B cell (primary cell): ENCODE measurements at regions not wholly inside any gene's neighbourhood (a gene's known extent, or its start where the extent isn't known, plus 50 kb on each side); places are given as distances from the start of the nearest gene placed in this dataset.

ENCODE experiments used
- ATAC-seq: fragments of 200-7000 bp; cut with Tn5 transposase; one replicate; pipeline ENCODE4 v1.10.0; 2021; ENCODE audit warnings: low read depth, mild to moderate bottlenecking, moderate number of reproducible peaks, moderate library complexity
- CTCF ChIA-PET: fragments of 350-600 bp; sonication (Branson Sonifier 250); formaldehyde crosslinking; loops from one replicate; lab custom pipeline; 2021; ENCODE audit warnings: antibody characterized with exemption, inconsistent platforms; lab: Charles Lee
- POLR2A ChIA-PET: fragments of 350-600 bp; sonication (Branson Sonifier 250); formaldehyde crosslinking; loops from one replicate; lab custom pipeline; 2021; ENCODE audit warnings: antibody characterized with exemption; lab: Charles Lee
- DNase-seq: peaks from one replicate; pipeline ENCODE4 v3.0.0; 2013
- H2AFZ ChIP-seq: 2 replicates; pipeline ENCODE4 v1.6.1; 2012; ENCODE audit warnings: mild to moderate bottlenecking, low read depth, low read length; ENCODE audit not compliant: insufficient read depth, poor library complexity, severe bottlenecking
- H3K27ac ChIP-seq, 2 donors: 1 replicate in 1 of 2; 2 replicates in 1 of 2; pipeline ENCODE4 v1.5.1; 2012 to 2013; ENCODE audit warnings: low read length in 2 of 2, mild to moderate bottlenecking in 2 of 2, moderate library complexity in 1 of 2
- H3K27me3 ChIP-seq, 4 experiments: fragments of 200-600 bp in 1 of 4; sonication (generic) in 1 of 4; replicated peaks in 1 of 4; 1 replicate in 2 of 4; 2 replicates in 2 of 4; pipeline versions ENCODE4 v1.6.1 to v1.7.0; 2013 to 2016; ENCODE audit warnings: low read length in 3 of 4, mild to moderate bottlenecking in 2 of 4, mixed read lengths in 1 of 4, moderate library complexity in 1 of 4; ENCODE audit not compliant: insufficient read depth in 4 of 4, control insufficient read depth in 3 of 4; ENCODE audit errors: control extremely low read depth in 1 of 4
- H3K36me3 ChIP-seq, 2 experiments: replicated peaks in 1 of 2; 1 replicate in 1 of 2; 2 replicates in 1 of 2; pipeline versions ENCODE4 v1.6.1 to v1.7.1; 2013; ENCODE audit warnings: low read length in 1 of 2; ENCODE audit not compliant: insufficient read depth in 2 of 2, control insufficient read depth in 1 of 2; ENCODE audit errors: control extremely low read depth in 1 of 2, extremely low read depth in 1 of 2
- H3K4me1 ChIP-seq, 2 donors: fragments of 200-600 bp in 1 of 2; sonication (generic) in 1 of 2; 1 replicate in 1 of 2; 2 replicates in 1 of 2; pipeline versions ENCODE4 v1.5.1 to v1.6.1; 2013 to 2017; ENCODE audit warnings: low read length in 2 of 2; ENCODE audit not compliant: control insufficient read depth in 2 of 2, insufficient read depth in 2 of 2
- H3K4me2 ChIP-seq: replicated peaks from 2 replicates; pipeline ENCODE3; 2012; ENCODE audit warnings: mild to moderate bottlenecking, low read depth, low read length; ENCODE audit not compliant: poor library complexity, severe bottlenecking
- H3K4me3 ChIP-seq, 5 experiments: fragments of 200-600 bp in 1 of 5; sonication (generic) in 1 of 5; 1 replicate in 3 of 5; 2 replicates in 2 of 5; pipeline versions ENCODE4 v1.5.1 to v1.7.0; 2011 to 2016; ENCODE audit warnings: low read length in 4 of 5, mild to moderate bottlenecking in 4 of 5, low read depth in 2 of 5, control low read depth in 1 of 5, moderate library complexity in 1 of 5; ENCODE audit not compliant: insufficient read depth in 1 of 5; ENCODE audit errors: control extremely low read depth in 1 of 5, extremely low read depth in 1 of 5
- H3K79me2 ChIP-seq: fragments of 200-600 bp; sonication (generic); one replicate; pipeline ENCODE4 v1.6.0; 2016; ENCODE audit warnings: low read length; ENCODE audit not compliant: control insufficient read depth, insufficient read depth
- H3K9ac ChIP-seq: fragments of 200-600 bp; sonication (generic); 2 replicates; pipeline ENCODE4 v1.6.1; 2017; ENCODE audit warnings: mild to moderate bottlenecking, low read length, moderate library complexity
- H3K9me3 ChIP-seq, 3 donors: one replicate each; pipeline versions ENCODE4 v1.6.1 to v1.7.1; 2013; ENCODE audit warnings: low read length in 2 of 3; ENCODE audit not compliant: control insufficient read depth in 2 of 3, insufficient read depth in 1 of 3; ENCODE audit errors: control extremely low read depth in 1 of 3
- H4K20me1 ChIP-seq: 2 replicates; pipeline ENCODE4 v1.6.0; 2012; ENCODE audit warnings: mild to moderate bottlenecking, low read length; ENCODE audit not compliant: insufficient read depth, control insufficient read depth, poor library complexity, severe bottlenecking
- H3K27ac Mint-ChIP-seq: one replicate; pipeline ENCODE4 v1.8.0; 2021; ENCODE audit warnings: mixed read lengths
- H3K27me3 Mint-ChIP-seq: one replicate; pipeline ENCODE4 v1.8.0; 2021; ENCODE audit warnings: mixed read lengths
- H3K4me1 Mint-ChIP-seq: one replicate; pipeline ENCODE4 v1.8.0; 2021; ENCODE audit warnings: mixed read lengths
- H3K4me3 Mint-ChIP-seq: one replicate; pipeline ENCODE4 v1.8.0; 2021; ENCODE audit warnings: mixed read lengths
- H3K9me3 Mint-ChIP-seq: one replicate; pipeline ENCODE4 v1.8.0; 2022; ENCODE audit warnings: mixed read lengths; ENCODE audit not compliant: insufficient read depth
- EZH2 ChIP-seq: IDR thresholded peaks from 2 replicates; pipeline ENCODE4 v1.6.1; 2012; ENCODE audit warnings: borderline replicate concordance, low read depth, mild to moderate bottlenecking, moderate library complexity, low read length; ENCODE audit not compliant: insufficient read depth, poor library complexity, severe bottlenecking
- WGBS: methylation state at CpG from one replicate; pipeline ENCODE4 v1.1.5; 2013; ENCODE audit warnings: missing lambda C conversion rate; ENCODE audit not compliant: insufficient coverage; 5-methylcytosine and 5-hydroxymethylcytosine counted together
- intact Hi-C: fragments of 100-400 bp; cut with micrococcal nuclease; formaldehyde crosslinking; loops from one replicate; pipeline ENCODE4 v1.10.0; 2022
- TF ChIP-seq, protein P1 (sequence below): fragments of 200-600 bp; IDR thresholded peaks from one replicate; pipeline ENCODE4 v1.8.0; 2022; ENCODE audit warnings: antibody characterized with exemption, mild to moderate bottlenecking

GRCh38 chr10:128451879-128452278 lies 325.7 kb upstream of the MKI67 start:
- ChIA-PET POLR2A (no interaction called here), CTCF (no interaction called here)
- Mint-ChIP-seq H3K27ac (no peak overlapping the region), H3K4me3 (no peak overlapping the region), H3K27me3 (no peaks in the 10 kb centered on the region), H3K4me1 (no peaks in the 10 kb centered on the region), H3K9me3 (no peaks in the 10 kb centered on the region)
- Histone ChIP-seq H3K79me2 (no peaks in the 10 kb centered on the region), H3K36me3 (no peaks in the 10 kb centered on the region), H3K4me3 (no peak overlapping the region), H2AFZ (no peak overlapping the region), H3K9ac (no peak overlapping the region), H3K4me1 (no peaks in the 10 kb centered on the region), H3K4me2 (no peak overlapping the region), H4K20me1 (no peaks in the 10 kb centered on the region), H3K27me3 (no peaks in the 10 kb centered on the region), H3K9me3 (peaks cover 0 to 5% (median 0%) of the 10 kb centered on the region in 3 donors), H3K27ac (no peak overlapping the region)
- no peak for DNase-seq
- ATAC-seq: no peak
- 85% methylated on average over 2 of the region's 3 CpGs for WGBS
- TF ChIP-seq EZH2: no peak
- TF ChIP-seq, protein P1, sequence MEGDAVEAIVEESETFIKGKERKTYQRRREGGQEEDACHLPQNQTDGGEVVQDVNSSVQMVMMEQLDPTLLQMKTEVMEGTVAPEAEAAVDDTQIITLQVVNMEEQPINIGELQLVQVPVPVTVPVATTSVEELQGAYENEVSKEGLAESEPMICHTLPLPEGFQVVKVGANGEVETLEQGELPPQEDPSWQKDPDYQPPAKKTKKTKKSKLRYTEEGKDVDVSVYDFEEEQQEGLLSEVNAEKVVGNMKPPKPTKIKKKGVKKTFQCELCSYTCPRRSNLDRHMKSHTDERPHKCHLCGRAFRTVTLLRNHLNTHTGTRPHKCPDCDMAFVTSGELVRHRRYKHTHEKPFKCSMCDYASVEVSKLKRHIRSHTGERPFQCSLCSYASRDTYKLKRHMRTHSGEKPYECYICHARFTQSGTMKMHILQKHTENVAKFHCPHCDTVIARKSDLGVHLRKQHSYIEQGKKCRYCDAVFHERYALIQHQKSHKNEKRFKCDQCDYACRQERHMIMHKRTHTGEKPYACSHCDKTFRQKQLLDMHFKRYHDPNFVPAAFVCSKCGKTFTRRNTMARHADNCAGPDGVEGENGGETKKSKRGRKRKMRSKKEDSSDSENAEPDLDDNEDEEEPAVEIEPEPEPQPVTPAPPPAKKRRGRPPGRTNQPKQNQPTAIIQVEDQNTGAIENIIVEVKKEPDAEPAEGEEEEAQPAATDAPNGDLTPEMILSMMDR: no peak
- intact Hi-C loops: no loop called here

- H3K36me3 ChIP-seq: no peaks in the 10 kb centered on the region
- no peak overlapping the region for H3K4me3 ChIP-seq
- no peaks in the 10 kb centered on the region for H3K9me3 Mint-ChIP-seq
- intact Hi-C loops: no loop called here
- no peak overlapping the region for H3K4me2 ChIP-seq
- peaks cover 0 to 15% (median 0%) of the 10 kb centered on the region in 3 donors for H3K9me3 ChIP-seq
- CTCF ChIA-PET: no interaction called here
- no peak overlapping the region for H3K4me3 Mint-ChIP-seq
- H3K27ac ChIP-seq: no peak overlapping the region
- H3K4me1 ChIP-seq: no peaks in the 10 kb centered on the region
- H3K9ac ChIP-seq: no peak overlapping the region
- H3K27ac Mint-ChIP-seq: no peak overlapping the region
- POLR2A ChIA-PET: no interaction called here
- DNase-seq: no peak
- no peaks in the 10 kb centered on the region for H3K79me2 ChIP-seq
- WGBS: 81% methylated on average over 6 of the region's 7 CpGs
- no peak for TF ChIP-seq EZH2
- TF ChIP-seq, protein P1: no peak
- no peaks in the 10 kb centered on the region for H4K20me1 ChIP-seq
- no peaks in the 10 kb centered on the region for H3K27me3 Mint-ChIP-seq
- H3K27me3 ChIP-seq: peaks cover 0 to 3% (median 0%) of the 10 kb centered on the region in 4 experiments
- ATAC-seq: no peak
- H3K4me1 Mint-ChIP-seq: no peaks in the 10 kb centered on the region
- no peak overlapping the region for H2AFZ ChIP-seq
Measured at GRCh38 chr10:128456271-128456670, 330.0 kb upstream of the MKI67 start.
